ENCODE measurements at regions not wholly inside any gene's neighbourhood (a gene's known extent, or its start where the extent isn't known, plus 50 kb on each side); places are given as distances from the start of the nearest gene placed in this dataset.

DNA sequence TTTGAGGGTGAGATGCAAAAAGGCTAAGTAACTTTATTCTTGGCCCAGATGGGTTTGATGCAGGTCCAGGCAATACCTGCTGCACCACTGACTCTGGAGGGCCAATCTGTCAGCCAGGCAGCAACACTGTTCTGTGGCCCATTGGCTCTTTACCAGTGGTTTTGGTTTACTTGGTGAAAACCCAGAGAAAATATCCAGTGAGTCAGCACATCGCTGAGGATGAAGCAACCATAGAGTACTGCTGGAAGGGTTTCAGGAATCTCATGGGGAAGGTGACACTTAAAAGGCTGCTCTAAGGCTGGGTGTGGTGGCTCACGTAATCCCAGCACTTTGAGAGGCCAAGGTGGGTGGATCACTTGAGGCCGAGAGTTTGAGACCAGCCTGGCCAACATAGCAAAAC is 192.5 kb upstream of the FAM98A start:
- DNase-seq = no peak

DNA sequence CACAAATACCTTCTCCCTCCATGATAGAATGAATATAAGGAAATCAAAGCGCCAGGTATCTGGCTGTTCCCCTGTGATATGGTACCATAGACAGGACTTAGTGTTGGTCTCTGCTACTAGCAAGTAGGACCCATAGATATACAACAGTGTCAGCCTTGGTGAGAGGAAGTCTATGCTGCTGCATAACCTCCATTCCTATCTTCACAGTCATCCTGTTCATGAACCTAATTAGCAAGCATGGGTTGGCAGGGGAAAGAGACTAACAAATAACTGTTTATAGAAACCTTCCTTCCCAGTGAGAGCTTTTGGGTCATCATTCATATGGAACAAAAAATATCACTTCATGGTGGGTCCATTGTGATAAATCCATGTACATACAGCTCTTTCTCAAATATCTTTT is 188.9 kb upstream of the FAM98A start:
- no peak for DNase-seq

DNA sequence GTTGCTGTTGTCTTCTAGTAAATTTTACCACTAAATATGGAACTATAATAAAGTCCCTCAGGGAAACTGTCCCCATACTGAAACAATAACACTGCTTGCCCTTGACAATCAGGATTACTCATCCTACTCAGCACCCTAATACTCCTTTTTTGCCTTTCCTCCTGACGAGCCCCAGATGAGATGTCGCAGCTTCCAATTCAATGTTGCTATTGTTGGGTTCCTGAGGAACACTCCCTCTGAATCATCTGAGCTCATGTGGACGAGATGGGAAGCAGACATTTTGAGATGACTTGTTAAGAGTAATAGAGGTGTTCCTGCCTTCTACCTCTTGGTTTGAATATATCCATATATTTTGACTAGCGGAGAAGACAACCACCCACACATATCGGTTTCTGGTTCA is 187.8 kb upstream of the FAM98A start:
- no peak for DNase-seq

DNA sequence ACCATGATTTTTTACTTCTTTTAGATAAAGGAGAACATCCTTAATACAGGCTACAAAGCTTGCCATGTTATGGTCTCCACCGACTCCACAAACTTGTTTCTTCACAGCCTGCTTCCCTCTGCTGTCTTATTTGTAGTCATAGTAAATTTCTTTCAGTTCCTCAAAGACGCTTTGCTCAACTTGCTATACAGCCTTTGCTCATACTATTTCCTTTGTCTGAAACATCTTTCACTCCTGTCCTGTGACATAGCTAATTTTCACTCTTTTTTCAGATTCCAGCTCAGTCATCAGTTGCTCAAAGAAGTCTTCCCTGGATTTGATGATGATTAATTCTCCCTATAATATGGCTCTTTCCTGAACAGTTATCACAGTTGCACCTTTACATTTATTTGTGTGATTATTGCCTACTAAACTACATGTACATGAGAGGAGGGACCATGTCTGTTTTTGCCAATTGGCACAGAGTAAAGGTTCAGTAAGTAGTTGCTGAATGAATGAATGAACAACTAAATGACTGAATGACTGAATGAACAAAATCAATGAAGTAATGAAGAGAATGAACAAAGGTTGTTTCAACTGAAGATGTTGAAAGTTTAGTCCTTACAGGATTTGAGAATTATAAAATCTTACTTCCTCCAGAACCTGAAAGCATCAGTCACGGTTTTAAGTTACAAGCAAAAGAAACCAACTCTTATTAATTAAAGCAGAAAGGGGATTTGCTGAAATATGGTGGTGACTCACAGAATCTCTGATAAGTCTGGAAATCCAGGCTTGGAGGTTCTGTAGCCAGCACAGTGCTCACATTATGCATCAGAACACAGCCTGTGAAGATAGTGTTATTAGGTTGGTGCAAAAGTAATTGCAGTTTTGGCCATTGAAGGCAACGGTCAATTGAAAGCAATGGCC is 186.4 kb upstream of the FAM98A start:
- peak; percentile 96 for DNase-seq

DNA sequence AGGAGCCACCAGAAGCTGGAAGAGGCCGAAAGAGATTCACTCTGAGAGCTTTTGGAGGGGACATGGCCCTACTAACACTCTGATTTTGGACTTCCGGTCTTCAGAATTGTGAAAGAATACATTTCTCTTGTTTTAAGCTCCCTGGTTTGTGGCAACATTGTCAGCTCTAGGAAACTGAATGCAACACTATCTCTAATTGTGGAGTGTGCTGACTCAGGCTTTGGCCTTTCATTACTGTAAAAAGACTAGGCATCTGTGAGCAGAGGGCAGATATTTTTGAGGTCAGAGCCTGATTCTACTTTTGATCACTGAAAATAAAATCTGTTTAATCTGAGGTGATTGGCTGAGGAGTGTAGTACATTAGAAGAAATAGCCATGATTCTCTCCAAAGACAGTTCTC is 185.4 kb upstream of the FAM98A start:
- DNase-seq = peak; percentile 73

DNA sequence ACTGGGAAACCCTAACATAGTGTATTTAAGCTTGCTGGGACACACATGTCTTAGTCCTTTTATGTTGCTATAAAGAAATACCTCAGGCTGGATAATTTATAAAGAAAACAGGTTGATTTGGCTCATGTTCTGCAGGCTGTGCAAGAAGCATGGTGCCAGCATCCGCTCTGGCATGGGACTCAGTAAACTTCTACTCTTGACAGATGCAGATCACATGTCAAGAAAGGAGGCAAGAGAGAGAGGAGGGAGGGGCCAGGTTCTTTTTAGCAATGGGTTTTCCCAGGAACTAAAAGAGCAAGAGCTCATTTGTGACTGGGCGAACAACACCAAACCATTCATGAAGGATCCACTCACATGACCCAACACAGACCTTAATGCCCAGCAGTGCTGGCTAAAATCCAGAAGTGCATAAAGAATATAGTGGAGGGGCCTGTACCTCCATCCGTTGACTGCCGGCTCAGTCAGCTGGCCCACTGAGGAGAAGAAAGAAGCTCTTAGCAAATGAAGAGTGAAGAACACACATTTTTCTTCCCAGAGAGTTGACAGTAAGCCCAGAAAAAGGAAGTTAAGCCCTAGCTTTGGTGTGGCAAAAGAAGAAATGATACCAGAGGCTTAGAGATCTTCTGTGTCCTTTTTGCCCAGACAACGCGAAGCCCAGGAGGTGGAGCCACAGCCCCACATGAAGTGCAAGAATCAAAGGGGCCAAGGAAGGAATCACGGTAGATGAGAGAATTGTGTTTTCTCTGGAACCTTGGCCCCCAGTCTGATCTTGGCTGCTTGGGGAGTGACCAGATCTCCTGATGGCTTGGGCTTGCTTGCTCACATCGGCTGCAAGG is 183.5 kb upstream of the FAM98A start:
- DNase-seq = peak; percentile 82

DNA sequence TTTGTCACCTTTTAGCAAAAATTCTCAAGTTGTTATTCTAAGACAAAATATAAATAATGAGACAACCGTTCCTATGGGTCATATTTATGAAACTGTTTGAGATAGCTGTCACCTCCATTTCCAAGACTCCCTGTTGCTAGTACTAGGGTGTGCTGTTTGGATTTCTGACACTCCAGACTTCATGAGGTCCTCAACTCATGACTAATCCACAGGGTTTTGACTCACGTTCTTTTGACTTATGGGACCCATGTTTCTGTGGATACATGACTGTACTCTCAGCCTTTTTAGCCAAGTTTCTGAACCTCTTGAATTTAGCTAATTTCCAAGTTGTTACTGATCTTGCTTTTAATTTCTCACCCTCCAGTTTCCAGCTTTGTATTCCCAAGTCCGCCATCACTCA is 178.7 kb upstream of the FAM98A start:
- no peak for DNase-seq

DNA sequence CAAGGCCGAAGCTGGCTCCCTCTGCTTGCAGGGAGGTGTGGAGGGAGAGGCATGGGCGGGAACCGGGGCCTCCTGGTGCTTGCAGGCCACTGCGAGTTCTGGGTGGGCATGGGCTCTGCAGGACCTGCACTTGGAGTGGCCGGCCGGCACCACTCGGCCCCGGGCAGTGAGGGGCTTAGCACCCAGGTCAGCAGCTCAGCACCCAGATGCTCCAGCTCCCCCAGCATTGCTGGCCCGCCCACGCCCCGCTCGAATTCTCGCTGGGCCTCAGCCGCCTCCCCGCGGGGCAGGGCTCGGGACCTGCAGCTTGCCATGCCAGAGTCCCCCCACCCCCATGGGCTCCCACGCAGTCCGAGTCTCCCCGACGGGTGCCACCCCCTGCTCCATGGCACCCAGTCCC is 176.2 kb upstream of the FAM98A start:
- no peak for DNase-seq

DNA sequence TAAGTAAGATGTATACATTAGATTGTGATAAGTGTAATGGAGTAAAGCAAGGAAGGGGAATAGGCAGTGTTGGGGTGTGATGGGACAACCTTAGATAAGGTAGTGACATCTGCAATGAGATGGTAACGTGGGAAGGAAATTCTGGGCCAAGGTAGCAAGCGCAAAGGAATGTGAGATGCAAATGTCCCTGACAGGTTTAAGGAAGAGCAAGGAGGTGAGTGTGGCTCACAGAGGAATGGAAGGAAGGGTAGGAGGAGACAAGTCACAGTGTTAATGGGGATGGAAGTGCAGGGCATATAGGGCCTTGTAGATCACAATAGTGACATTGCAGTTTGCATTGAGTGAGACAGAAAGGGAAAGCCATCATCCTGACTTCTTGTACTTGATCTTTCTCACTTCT is 170.9 kb upstream of the FAM98A start:
- no peak for DNase-seq

DNA sequence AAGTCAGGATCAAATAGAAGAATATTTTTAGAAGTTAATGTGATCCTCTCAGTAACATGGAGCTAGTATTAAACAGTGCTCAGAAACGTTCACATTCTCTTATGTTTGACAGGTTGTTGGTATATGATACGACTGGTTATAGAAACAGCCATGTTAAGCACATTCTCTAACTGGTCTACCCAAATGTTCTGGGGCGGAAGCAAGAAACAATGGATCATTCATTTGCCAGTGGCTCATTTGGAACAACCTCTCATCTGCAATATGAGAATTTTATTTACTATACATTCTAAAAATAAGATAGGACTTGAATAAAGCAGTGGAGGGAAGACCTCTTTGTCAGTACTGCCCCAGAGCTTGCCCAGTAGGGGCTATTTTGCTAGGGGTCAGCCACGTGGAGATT is 167.1 kb upstream of the FAM98A start:
- no peak for DNase-seq

DNA sequence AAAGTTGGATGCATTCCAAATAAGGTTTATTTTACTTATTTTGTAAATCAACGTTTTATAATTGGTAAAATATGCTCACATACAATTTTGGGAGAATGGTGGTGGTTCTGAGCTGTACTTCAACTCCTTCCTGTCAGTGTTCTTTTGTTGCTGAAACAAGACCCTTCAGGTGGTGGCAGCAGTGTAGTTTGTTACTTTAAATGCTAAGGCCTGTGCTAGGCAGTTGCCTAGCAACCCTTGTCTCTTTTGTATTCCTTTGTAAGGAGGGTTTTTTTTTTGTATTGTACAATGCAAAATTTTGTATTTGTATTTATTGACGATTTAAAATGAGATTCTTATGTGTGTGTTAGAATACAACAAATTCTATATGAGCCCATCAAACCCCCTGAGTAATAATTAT is 166.0 kb upstream of the FAM98A start:
- no peak for DNase-seq

DNA sequence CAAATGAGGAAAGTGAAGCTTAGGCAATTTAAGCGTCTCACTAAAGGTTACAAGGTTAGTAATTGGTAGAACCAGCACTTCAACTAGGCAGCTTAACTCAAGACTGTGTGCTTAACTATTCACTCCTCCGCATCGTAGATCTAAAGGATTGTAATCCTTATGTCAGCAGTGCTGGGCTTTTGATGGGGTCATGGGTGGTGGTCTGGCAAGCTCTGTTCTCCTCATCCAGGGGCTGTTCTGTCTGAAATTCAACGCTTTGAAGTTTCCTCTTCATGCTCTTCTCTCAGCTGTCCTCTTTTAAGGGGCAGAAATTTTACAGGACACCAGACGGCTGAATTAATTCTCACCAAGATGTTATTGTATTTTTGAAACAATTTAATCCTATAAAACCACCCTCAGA is 165.5 kb upstream of the FAM98A start:
- no peak for DNase-seq

DNA sequence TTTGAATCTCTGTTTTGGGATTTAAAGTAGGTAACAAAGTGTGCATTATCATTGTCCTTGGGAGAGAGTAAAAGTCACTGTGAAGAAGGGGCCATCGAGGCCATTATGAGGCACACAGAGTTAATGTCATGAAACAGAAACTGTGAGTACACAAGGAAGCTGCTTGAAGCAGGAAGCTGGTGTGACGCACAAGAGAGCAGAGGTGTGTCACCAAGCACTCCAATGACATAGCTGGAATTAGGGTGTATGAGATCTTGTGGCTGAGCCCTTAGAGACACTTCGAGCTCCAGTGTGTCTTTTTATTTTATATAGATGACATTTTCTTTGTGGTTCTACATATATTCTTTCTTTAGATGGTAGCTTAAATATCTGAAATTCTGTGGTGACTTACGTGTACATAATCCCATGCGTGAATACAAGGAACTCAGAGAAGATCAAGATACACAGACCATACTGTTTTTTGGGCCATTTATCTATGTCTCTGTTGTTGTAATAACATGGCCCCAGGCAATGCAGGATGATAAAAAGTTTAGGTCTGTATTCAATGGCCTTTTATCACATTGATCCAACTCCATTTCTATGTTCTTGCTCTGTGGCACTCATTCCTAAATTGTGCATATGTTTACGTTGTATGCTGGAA is 164.7 kb upstream of the FAM98A start:
- DNase-seq = no peak

DNA sequence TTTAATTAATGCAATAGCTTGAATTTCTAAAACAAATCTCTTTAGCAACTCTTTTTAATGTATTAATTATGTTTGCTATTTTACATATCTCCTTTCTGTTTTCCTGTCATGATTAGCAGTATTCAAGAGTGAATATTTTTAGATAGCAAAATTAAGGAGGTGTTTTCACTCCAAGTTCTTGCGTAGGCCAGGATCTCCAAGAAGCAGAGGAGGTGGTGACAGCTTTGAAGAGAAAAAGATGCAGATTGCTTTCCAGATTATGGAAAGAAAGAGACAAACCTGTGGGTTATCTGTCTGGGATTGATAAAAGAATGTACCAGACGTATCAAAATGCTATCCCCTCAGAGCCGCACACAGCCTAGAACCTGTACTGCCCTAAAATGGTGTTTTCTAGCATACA is 163.5 kb upstream of the FAM98A start:
- no peak for DNase-seq

DNA sequence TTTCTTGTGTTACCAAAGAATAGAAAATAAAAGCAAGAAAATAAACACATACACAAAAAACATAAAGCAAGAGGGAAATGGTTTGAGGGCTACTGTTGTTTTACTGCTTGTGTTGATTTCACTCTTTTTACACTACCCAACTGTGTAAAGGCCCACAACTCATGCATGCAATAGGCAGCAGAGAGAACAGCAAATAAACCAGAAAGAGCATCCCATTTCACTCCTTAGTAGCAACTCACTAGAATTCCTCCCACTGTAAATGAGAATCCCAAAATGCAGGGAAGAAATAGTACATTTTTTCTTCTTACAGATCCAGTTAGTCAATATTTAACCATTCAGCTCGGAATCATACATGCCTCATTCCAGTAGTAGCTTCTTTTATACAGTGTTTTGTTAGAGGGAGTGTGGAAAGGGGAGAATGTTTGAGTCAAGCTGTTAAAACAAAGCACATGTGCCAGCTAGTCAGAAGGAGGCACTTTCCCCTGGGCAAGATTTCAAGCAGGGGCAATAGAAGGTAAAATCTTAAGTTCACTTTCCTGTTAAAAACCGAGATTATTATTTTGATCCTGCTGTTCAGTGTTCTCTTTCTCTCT is 147.2 kb upstream of the FAM98A start:
- no peak for DNase-seq

DNA sequence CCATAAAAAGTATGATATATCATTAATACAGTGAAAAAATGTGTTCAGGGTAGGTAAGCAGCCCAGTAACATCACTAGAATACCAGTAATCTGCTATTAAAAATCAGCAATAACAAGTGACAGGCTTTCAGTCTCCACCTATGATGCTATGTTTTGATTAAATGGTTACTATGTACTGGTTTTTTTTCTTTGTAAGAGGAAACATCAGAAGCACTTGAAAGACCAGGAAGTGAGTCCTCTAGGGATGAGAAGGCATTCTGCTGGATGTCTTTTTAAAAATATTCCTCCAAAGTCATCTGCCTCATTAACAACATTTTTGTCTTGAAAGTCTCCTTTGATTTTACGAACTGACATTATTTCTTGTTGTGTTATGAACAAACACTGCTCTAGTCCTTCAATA is 136.0 kb upstream of the FAM98A start:
- DNase-seq = no peak

DNA sequence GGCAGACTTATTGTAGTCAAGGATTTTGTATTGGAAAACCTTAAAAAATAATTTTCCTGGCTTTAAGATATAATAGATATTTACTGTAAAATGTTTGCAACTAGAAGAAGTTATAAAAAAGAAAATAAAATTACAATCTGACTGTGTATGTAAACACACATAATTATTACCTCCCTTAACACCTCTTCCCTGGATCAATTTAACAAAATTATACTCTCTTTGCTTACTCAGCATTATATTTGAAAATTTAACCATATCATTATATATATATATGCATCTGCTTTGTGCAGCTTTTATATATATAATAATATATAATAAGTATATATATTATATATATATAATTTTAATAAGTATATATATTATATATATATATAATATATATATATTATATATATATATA is 131.7 kb upstream of the FAM98A start:
- DNase-seq = no peak

DNA sequence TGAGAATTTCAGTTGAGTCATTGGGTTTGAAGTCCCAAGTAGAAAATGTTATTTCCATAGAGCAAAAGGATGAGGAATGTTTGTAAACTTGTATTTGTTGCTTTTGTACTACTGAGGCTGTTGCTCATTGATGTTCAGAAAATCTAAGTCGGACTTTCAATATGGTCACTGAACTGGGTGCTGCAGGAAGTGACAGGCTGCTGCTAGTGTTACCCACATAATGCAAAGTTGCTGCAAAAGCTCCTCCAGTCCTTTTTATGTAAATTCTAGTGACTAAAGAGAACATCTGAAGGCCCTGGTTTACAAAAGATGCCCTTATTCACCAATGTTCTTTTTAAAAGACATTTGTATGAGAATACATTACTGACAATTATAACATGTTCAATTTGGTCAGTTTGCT is 131.1 kb upstream of the FAM98A start:
- DNase-seq = no peak

DNA sequence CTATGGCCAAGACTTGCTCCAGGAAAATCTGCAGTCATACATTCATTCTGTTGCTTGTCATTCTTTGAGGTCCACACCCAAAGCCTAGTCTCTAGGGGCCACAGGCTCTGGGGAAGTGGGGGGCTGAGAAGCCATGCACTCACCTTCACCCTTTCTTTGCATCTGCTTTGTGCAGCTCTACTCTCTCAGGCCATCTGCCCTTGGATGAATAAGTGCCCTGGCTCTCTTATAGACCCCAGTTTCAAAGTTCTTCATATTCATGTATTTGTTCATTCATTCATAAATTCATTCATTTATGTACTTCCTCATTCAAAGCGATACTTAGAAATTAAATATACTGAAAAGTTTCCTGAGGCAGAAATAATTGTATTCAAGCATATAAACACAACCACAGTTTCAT is 130.3 kb upstream of the FAM98A start:
- DNase-seq = no peak

DNA sequence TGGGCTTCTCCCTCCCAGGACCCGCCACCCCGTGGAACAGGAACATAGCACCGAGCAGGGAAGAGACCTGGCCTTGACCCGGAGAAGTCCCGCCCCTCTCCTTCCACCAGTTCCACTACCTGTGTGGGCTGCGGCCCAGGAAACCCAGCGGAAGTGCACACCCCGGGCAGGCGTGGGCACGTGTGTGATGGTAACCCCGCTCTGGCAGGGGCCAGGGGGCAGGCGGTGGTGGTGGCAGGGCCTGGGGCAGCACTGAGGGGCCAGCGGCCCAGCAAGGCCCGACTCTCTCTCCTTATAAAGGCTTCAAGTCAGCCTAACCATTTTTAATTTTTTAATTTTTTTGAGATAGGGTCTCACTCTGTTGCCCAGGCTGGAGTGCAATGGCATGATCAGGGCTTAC is 129.0 kb upstream of the FAM98A start:
- DNase-seq = no peak

DNA sequence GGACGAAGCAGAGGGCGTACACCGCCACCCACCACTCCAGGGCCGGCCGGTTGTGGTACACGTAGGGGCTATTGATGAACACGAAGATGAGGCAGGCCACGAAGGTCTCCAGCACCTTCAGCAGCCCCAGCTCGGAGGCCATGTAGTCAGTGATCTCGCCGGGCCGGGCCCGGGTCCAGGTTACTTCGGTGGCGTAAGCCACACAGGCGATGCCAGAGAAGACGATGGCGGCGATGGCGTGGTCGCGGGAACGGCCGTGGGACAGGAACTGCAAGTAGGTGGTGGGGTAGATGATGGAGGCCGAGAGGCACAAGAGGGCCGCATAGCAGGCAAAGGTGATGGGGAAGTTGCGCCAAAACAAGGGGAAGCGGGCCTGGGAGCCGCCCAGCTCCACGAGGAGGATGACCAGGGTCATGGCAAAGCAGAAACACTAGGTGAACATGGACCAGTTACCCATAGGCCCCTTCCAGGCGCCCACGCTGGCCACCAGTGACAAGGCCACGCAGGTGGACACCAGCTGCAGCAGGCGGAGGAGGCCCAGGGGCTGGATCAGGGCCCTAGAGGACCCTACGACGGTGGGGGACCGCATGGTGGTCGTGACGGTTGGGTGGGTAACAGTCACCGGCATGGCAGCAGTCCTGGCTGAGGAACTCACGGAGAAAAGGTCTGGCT is 128.4 kb upstream of the FAM98A start:
- DNase-seq = no peak

DNA sequence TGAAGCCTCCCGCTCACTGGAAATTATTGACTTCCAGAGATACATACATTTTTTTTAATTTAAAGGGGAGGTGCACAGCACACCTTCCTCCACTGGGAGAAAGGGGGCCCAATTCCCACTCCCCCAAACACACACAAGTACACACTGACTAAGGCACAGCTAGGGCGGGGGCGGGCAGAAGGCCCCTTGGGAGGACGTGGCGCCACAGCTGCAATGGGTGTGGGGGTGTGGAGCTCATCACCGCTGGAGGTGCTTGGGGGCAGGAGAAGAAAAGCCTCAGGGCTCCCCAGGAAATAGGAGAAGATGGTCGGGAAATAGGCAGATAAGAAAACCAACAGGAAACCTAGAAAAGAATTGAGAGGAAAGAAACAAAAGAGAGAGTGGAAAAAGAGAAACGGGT is 127.3 kb upstream of the FAM98A start:
- no peak for DNase-seq

DNA sequence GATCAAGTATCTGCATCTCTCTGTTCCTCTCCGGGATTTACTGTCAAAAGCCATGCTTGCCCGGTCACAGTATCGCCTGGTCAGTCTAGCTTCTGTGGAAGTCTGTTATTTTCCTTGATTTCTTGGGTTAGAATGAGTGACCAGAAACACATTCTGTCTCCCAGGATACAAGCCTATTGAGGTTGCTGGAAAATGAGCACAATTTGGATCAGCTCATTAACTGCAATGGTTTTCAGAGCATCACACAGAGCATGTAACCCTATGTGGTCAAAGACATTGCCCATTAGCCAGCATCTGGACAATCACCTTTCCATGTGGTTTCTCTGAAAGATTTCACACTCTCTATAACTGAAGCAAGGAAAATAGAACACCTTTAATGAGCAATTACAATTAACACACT is 124.2 kb upstream of the FAM98A start:
- no peak for DNase-seq

Data from MV-4-11 (cell line).